Nephron progenitor cell (in vitro differentiated cells): ENCODE measurements at regions not wholly inside any gene's neighbourhood (a gene's known extent, or its start where the extent isn't known, plus 50 kb on each side); places are given as distances from the start of the nearest gene placed in this dataset.

ENCODE experiments used
- DNase-seq: peaks from one replicate; pipeline ENCODE4 v3.0.0; 2021
- H3K27ac Mint-ChIP-seq: 2 replicates; pipeline ENCODE4 v1.8.0; 2021; ENCODE audit warnings: mild to moderate bottlenecking, moderate library complexity, mixed read lengths
- H3K27me3 Mint-ChIP-seq: 2 replicates; pipeline ENCODE4 v1.8.0; 2021; ENCODE audit warnings: mild to moderate bottlenecking, low read depth, mixed read lengths; ENCODE audit not compliant: poor library complexity
- H3K36me3 Mint-ChIP-seq: 2 replicates; pipeline ENCODE4 v1.8.0; 2021; ENCODE audit warnings: low read depth, mixed read lengths
- H3K4me1 Mint-ChIP-seq: 2 replicates; pipeline ENCODE4 v1.8.0; 2021; ENCODE audit warnings: mixed read lengths
- H3K4me3 Mint-ChIP-seq: 2 replicates; pipeline ENCODE4 v1.8.0; 2021; ENCODE audit warnings: mild to moderate bottlenecking, moderate library complexity, mixed read lengths
- H3K9me3 Mint-ChIP-seq: 2 replicates; pipeline ENCODE4 v1.8.0; 2021; ENCODE audit warnings: mild to moderate bottlenecking, moderate library complexity, mixed read lengths
- CTCF ChIP-seq: fragments of 200-600 bp; sonication (generic); IDR thresholded peaks from 2 replicates; pipeline ENCODE4 v1.5.0; 2021; ENCODE audit warnings: antibody characterized with exemption

- no peaks in the 10 kb centered on the region for H3K4me1 Mint-ChIP-seq
- H3K9me3 Mint-ChIP-seq, result no peaks in the 10 kb centered on the region
- H3K36me3 Mint-ChIP-seq, result no peaks in the 10 kb centered on the region
- no peak for DNase-seq
- no peak for TF ChIP-seq CTCF
- H3K27me3 Mint-ChIP-seq, result no peaks in the 10 kb centered on the region
- H3K4me3 Mint-ChIP-seq, result no peak overlapping the region
- H3K27ac Mint-ChIP-seq, result no peak overlapping the region
Measured at GRCh38 chr18:39938676-39939608, 2016.1 kb upstream of the PIK3C3 start.

GRCh38 chr18:39935598-39935997 lies 2019.4 kb upstream of the PIK3C3 start:
- Mint-ChIP-seq H3K4me1 (no peaks in the 10 kb centered on the region), H3K36me3 (no peaks in the 10 kb centered on the region), H3K4me3 (no peak overlapping the region), H3K27me3 (peaks cover 4% of the 10 kb centered on the region), H3K27ac (no peak overlapping the region), H3K9me3 (no peaks in the 10 kb centered on the region)
- DNase-seq, result no peak
- no peak for TF ChIP-seq CTCF

- no peak overlapping the region for H3K27ac Mint-ChIP-seq
- peaks cover 6% of the 10 kb centered on the region for H3K9me3 Mint-ChIP-seq
- no peak overlapping the region for H3K4me3 Mint-ChIP-seq
- H3K36me3 Mint-ChIP-seq, result peaks cover 4% of the 10 kb centered on the region
- TF ChIP-seq CTCF, result no peak
- peaks cover 19% of the 10 kb centered on the region for H3K4me1 Mint-ChIP-seq
- DNase-seq, result no peak
- H3K27me3 Mint-ChIP-seq, result no peaks in the 10 kb centered on the region
Measured at GRCh38 chr18:39918847-39919246, 2036.2 kb upstream of the PIK3C3 start.

GRCh38 chr18:39913672-39914366 lies 2041.2 kb upstream of the PIK3C3 start:
- H3K4me1 Mint-ChIP-seq, result peaks cover 41% of the 10 kb centered on the region
- no peaks in the 10 kb centered on the region for H3K27me3 Mint-ChIP-seq
- peaks cover 30% of the 10 kb centered on the region for H3K9me3 Mint-ChIP-seq
- peaks cover 15% of the 10 kb centered on the region for H3K36me3 Mint-ChIP-seq
- no peak for TF ChIP-seq CTCF
- no peak for DNase-seq
- H3K27ac Mint-ChIP-seq, result peak overlapping the region; percentile 90
- peak overlapping the region; percentile 35 for H3K4me3 Mint-ChIP-seq

GRCh38 chr18:39911716-39912115 lies 2043.3 kb upstream of the PIK3C3 start:
- peaks cover 30% of the 10 kb centered on the region for H3K9me3 Mint-ChIP-seq
- H3K27me3 Mint-ChIP-seq, result no peaks in the 10 kb centered on the region
- H3K4me1 Mint-ChIP-seq, result peaks cover 60% of the 10 kb centered on the region
- DNase-seq, result no peak
- no peak overlapping the region for H3K4me3 Mint-ChIP-seq
- H3K27ac Mint-ChIP-seq, result no peak overlapping the region
- peaks cover 15% of the 10 kb centered on the region for H3K36me3 Mint-ChIP-seq
- TF ChIP-seq CTCF, result no peak
